ENCODE measurements at regions not wholly inside any gene's neighbourhood (a gene's known extent, or its start where the extent isn't known, plus 50 kb on each side); places are given as distances from the start of the nearest gene placed in this dataset.

DNA sequence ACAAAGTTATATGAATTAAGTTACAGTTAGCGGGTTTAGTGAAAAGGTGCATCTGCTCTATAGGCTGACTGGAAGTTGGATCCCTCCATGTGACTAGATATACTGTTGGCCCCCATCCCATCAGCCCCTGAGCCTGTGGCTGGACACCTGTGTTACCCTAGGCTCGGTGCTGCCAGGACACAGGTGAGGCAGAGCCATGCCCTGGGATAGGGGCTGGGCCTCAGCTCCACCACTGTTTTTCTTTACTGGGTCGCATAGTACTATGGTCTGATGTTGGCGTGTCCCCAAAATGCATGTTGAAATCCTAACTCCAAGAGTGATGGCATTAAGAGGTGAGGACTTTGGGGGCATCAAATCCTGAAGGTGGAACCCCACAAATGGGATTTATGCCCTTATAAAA, 638.6 kb upstream of the ID2 start:
- TF ChIP-seq CBFA2T3 (IDR thresholded peaks at IDR 0.05) (no peak), PHF21A (IDR thresholded peaks at IDR 0.05; ENCODE audit: borderline replicate concordance, low read depth) (no peak), ZNF217 (CRISPR knock-in tag; IDR thresholded peaks at IDR 0.05) (no peak), FOXM1 (IDR thresholded peaks at IDR 0.05; ENCODE audit: low read depth) (no peak), FOXM1 (CRISPR knock-in tag; IDR thresholded peaks at IDR 0.05; ENCODE audit: low read depth) (no peak), MCM2 (IDR thresholded peaks at IDR 0.05; ENCODE audit: low read depth) (no peak), ZBTB12 (CRISPR knock-in tag; IDR thresholded peaks at IDR 0.05) (no peak), ZNF41 (CRISPR knock-in tag; conservative IDR thresholded peaks at IDR 0.05) (no peak), KLF13 (tag; IDR thresholded peaks at IDR 0.05; ENCODE audit: borderline replicate concordance, low read depth) (no peak)
- TF ChIP-seq, protein P1, sequence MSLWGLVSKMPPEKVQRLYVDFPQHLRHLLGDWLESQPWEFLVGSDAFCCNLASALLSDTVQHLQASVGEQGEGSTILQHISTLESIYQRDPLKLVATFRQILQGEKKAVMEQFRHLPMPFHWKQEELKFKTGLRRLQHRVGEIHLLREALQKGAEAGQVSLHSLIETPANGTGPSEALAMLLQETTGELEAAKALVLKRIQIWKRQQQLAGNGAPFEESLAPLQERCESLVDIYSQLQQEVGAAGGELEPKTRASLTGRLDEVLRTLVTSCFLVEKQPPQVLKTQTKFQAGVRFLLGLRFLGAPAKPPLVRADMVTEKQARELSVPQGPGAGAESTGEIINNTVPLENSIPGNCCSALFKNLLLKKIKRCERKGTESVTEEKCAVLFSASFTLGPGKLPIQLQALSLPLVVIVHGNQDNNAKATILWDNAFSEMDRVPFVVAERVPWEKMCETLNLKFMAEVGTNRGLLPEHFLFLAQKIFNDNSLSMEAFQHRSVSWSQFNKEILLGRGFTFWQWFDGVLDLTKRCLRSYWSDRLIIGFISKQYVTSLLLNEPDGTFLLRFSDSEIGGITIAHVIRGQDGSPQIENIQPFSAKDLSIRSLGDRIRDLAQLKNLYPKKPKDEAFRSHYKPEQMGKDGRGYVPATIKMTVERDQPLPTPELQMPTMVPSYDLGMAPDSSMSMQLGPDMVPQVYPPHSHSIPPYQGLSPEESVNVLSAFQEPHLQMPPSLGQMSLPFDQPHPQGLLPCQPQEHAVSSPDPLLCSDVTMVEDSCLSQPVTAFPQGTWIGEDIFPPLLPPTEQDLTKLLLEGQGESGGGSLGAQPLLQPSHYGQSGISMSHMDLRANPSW (CRISPR knock-in tag; IDR thresholded peaks at IDR 0.05): no peak
- TF ChIP-seq, protein P2, sequence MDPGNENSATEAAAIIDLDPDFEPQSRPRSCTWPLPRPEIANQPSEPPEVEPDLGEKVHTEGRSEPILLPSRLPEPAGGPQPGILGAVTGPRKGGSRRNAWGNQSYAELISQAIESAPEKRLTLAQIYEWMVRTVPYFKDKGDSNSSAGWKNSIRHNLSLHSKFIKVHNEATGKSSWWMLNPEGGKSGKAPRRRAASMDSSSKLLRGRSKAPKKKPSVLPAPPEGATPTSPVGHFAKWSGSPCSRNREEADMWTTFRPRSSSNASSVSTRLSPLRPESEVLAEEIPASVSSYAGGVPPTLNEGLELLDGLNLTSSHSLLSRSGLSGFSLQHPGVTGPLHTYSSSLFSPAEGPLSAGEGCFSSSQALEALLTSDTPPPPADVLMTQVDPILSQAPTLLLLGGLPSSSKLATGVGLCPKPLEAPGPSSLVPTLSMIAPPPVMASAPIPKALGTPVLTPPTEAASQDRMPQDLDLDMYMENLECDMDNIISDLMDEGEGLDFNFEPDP (CRISPR knock-in tag; IDR thresholded peaks at IDR 0.05): no peak
- Histone ChIP-seq H3K9me3 (replicated peaks; ENCODE audit: control insufficient read depth, insufficient read depth, low read depth, low read length) (no peaks in the 10 kb centered on the region), H3K9ac (ENCODE audit: insufficient read depth in 1 of 2, low read depth in 2 of 2, low read length in 2 of 2) (no peak overlapping the region), H3K4me2 (ENCODE audit: insufficient read depth, low read length) (no peak overlapping the region), H2AFZ (ENCODE audit: low read depth, low read length) (no peak overlapping the region), H3K36me3 (ENCODE audit: control insufficient read depth, insufficient read depth, low read length) (no peaks in the 10 kb centered on the region), H3K4me1 (replicated peaks in 1 of 2; ENCODE audit: control insufficient read depth in 2 of 2, insufficient read depth in 2 of 2, low read length in 2 of 2) (no peaks in the 10 kb centered on the region), H3K79me2 (ENCODE audit: control insufficient read depth, insufficient read depth, low read length) (no peaks in the 10 kb centered on the region; the same call in 2 of the 3 replicates), H3K27me3 (ENCODE audit: control insufficient read depth in 2 of 2, insufficient read depth in 2 of 2, low read length in 2 of 2) (no peaks in the 10 kb centered on the region), H3K4me3 (no peak overlapping the region), H3K9me1 (ENCODE audit: control insufficient read depth, insufficient read depth, low read length) (no peaks in the 10 kb centered on the region), H4K20me1 (replicated peaks; ENCODE audit: control insufficient read depth, insufficient read depth, low read length) (no peaks in the 10 kb centered on the region), H3K27ac (ENCODE audit: extremely low read depth, low read depth, low read length) (no peak overlapping the region)
- no TSS peak for BruUV-seq (replicated peaks)
- ChIA-PET CTCF (ENCODE audit: low intra/inter-chr PET ratio) (no interaction called here), POLR2A (no interaction called here)
- in situ Hi-C loops (cut with MboI): no loop called here
- 0% methylated on average over 4 of the region's 4 CpGs for WGBS (ENCODE audit: insufficient coverage, low coverage, missing lambda C conversion rate)
- no peak for ATAC-seq
- no peak for DNase-seq (ENCODE audit: extremely low read depth in 1 of 4, low spot score in 3 of 4)
- FAIRE-seq: no peak
- intact Hi-C loops (cut with micrococcal nuclease): no loop called here

Data from K562 (cell line).